ENCODE measurements at regions not wholly inside any gene's neighbourhood (a gene's known extent, or its start where the extent isn't known, plus 50 kb on each side); places are given as distances from the start of the nearest gene placed in this dataset.

GRCh38 chr5:124303366-124303765 is 443.1 kb downstream of the ZNF608 start:
- ChIA-PET CTCF (no interaction called here), POLR2A (no interaction called here)
- no peaks in the 10 kb centered on the region for H3K4me1 ChIP-seq (ENCODE audit: control insufficient read depth, extremely low read depth, insufficient read depth, low read length)

More at GRCh38 chr5:124303366-124303765, 443.1 kb downstream of the ZNF608 start:
- Histone ChIP-seq H3K9me3 (replicated peaks; ENCODE audit: control insufficient read depth, insufficient read depth, low read length) (no peaks in the 10 kb centered on the region), H3K4me3 (replicated peaks in 1 of 3; ENCODE audit: insufficient read depth in 1 of 3, low read depth in 1 of 3, low read length in 3 of 3) (no peak overlapping the region), H2AFZ (ENCODE audit: low read depth, low read length) (no peak overlapping the region), H3K9me1 (replicated peaks; ENCODE audit: control insufficient read depth, extremely low read depth, insufficient read depth, low read length) (no peaks in the 10 kb centered on the region), H3K9ac (replicated peaks; ENCODE audit: extremely low read depth, insufficient read depth, low read length) (no peak overlapping the region), H4K20me1 (replicated peaks; ENCODE audit: control insufficient read depth, extremely low read depth, insufficient read depth, low read length) (no peaks in the 10 kb centered on the region), H3K79me2 (ENCODE audit: control insufficient read depth, insufficient read depth, low read length) (no peaks in the 10 kb centered on the region), H3K27me3 (ENCODE audit: control insufficient read depth in 2 of 2, insufficient read depth in 2 of 2, low read length in 2 of 2) (no peaks in the 10 kb centered on the region), H3K27ac (ENCODE audit: insufficient read depth, low read depth, low read length) (no peak overlapping the region), H3K36me3 (ENCODE audit: control insufficient read depth in 2 of 2, extremely low read depth in 1 of 2, insufficient read depth in 2 of 2, low read length in 2 of 2) (no peaks in the 10 kb centered on the region), H3K4me2 (ENCODE audit: insufficient read depth, low read length) (no peak overlapping the region)
- no TSS peak for BruUV-seq (replicated peaks)
- intact Hi-C loops (cut with micrococcal nuclease) (no loop called here), dilution Hi-C loops (cut with MboI; ENCODE audit: extremely low pct_ligation_motif_present, low sequenced_read_pairs) (no loop called here)
- TF ChIP-seq JUN (IDR thresholded peaks at IDR 0.05; ENCODE audit: borderline replicate concordance, insufficient read depth, insufficient read length, low read depth) (no peak), POLR2A (IDR thresholded peaks at IDR 0.05; ENCODE audit: low read depth, low read length) (no peak), POLR2AphosphoS5 (IDR thresholded peaks at IDR 0.05; ENCODE audit: insufficient read depth, low read depth, low read length) (no peak), FOS (IDR thresholded peaks at IDR 0.05; ENCODE audit: borderline replicate concordance, insufficient read depth, low read length) (no peak), GATA2 (IDR thresholded peaks at IDR 0.05; ENCODE audit: insufficient read depth, insufficient read length, low read depth, low read length) (no peak), CTCF (IDR thresholded peaks at IDR 0.05; ENCODE audit: extremely low read depth in 1 of 2, insufficient read depth in 1 of 2, low read depth in 1 of 2, low read length in 2 of 2) (no peak), MAX (IDR thresholded peaks at IDR 0.05; ENCODE audit: insufficient read depth, insufficient read length) (no peak), EZH2 (IDR thresholded peaks at IDR 0.05; ENCODE audit: borderline replicate concordance, low read depth, low read length, severe bottlenecking) (no peak), MYC (IDR thresholded peaks at IDR 0.05; ENCODE audit: low read depth, low read length) (no peak)
- no peak for DNase-seq (ENCODE audit: low read depth, low spot score)
- no peak for FAIRE-seq

Measured in endothelial cell of umbilical vein (primary cell).